K562 (cell line): ENCODE measurements at regions not wholly inside any gene's neighbourhood (a gene's known extent, or its start where the extent isn't known, plus 50 kb on each side); places are given as distances from the start of the nearest gene placed in this dataset.

Source experiments
- ATAC-seq: fragments of 200-7000 bp; cut with Tn5 transposase; 3 replicates; pipeline ENCODE4 v1.9.1; 2020; ENCODE audit warnings: moderate library complexity
- BruUV-seq: library from RNA; stranded (reverse); fragments of 400-500 nt; replicated peaks from 2 replicates; lab custom pipeline; 2021; lab: Mats Ljungman, UMichigan
- CTCF ChIA-PET: fragments of 300-600 bp; formaldehyde crosslinking; extraction: SDS; loops from one replicate; lab custom pipeline; 2021; ENCODE audit warnings: low intra/inter-chr PET ratio; lab: Yijun Ruan, JAX
- POLR2A ChIA-PET: fragments of 300-600, 350-650 bp; sonication (Branson Sonifier 250); formaldehyde crosslinking; extraction: SDS; loops from one replicate; lab custom pipeline; 2021; ENCODE audit warnings: antibody characterized with exemption, inconsistent platforms; lab: Yijun Ruan, JAX
- DNase-seq, 4 experiments: peaks; one replicate each; pipeline versions ENCODE4 v3.0.0 to v3.0.0-alpha.2; 2011 to 2018; ENCODE audit warnings: low spot score in 3 of 4, mixed read lengths in 3 of 4; ENCODE audit errors: extremely low read depth in 1 of 4
- FAIRE-seq: peaks from 2 replicates; lab custom pipeline; 2011; peaks lifted over from hg19 to GRCh38; lab: Jason Lieb, UNC
- H2AFZ ChIP-seq: 2 replicates; pipeline ENCODE4 v1.6.0; 2011; ENCODE audit warnings: low read depth, low read length, control low read depth, inconsistent platforms
- H3K27ac ChIP-seq: fragments of 200-600 bp; 3 replicates; pipeline ENCODE4 v1.8.0; 2011; ENCODE audit warnings: low read depth, mild to moderate bottlenecking, control low read depth, inconsistent platforms, low read length, moderate library complexity, mixed read lengths; ENCODE audit errors: extremely low read depth
- H3K27me3 ChIP-seq, 2 experiments: fragments of 300-600 bp in 1 of 2; 2 replicates in 1 of 2; 3 replicates in 1 of 2; pipeline versions ENCODE4 v1.6.0 to v1.8.0; 2011; ENCODE audit warnings: inconsistent platforms in 2 of 2, low read length in 2 of 2, mild to moderate bottlenecking in 1 of 2, mixed read lengths in 1 of 2, moderate library complexity in 1 of 2; ENCODE audit not compliant: control insufficient read depth in 2 of 2, insufficient read depth in 2 of 2
- H3K36me3 ChIP-seq: fragments of 300-600 bp; 3 replicates; pipeline ENCODE4 v1.8.0; 2011; ENCODE audit warnings: mild to moderate bottlenecking, low read length, inconsistent platforms; ENCODE audit not compliant: control insufficient read depth, insufficient read depth
- H3K4me1 ChIP-seq, 2 experiments: fragments of 200-600 bp in 1 of 2; replicated peaks in 1 of 2; 2 replicates in 1 of 2; 3 replicates in 1 of 2; pipeline versions ENCODE4 v1.5.1 to v1.8.0; 2011; ENCODE audit warnings: inconsistent platforms in 2 of 2, low read length in 2 of 2, mild to moderate bottlenecking in 1 of 2, mixed read lengths in 1 of 2, moderate library complexity in 1 of 2; ENCODE audit not compliant: control insufficient read depth in 2 of 2, insufficient read depth in 2 of 2
- H3K4me2 ChIP-seq: 2 replicates; pipeline ENCODE4 v1.6.1; 2011; ENCODE audit warnings: low read length, control low read depth, inconsistent platforms, mixed read lengths; ENCODE audit not compliant: insufficient read depth
- H3K4me3 ChIP-seq: fragments of 200-600 bp; sonication (generic), shearing (Covaris generic); 2 replicates; pipeline ENCODE4 v1.5.1; 2016; ENCODE audit warnings: control low read depth, inconsistent platforms
- H3K79me2 ChIP-seq: fragments of 200-600 bp; 3 replicates; pipeline ENCODE4 v1.8.0; 2011; ENCODE audit warnings: low read length, inconsistent platforms; ENCODE audit not compliant: control insufficient read depth, insufficient read depth
- H3K9ac ChIP-seq, 2 experiments: 2 replicates each; pipeline versions ENCODE4 v1.6.0 to v1.6.1; 2011; ENCODE audit warnings: low read depth in 2 of 2, low read length in 2 of 2, control low read depth in 1 of 2, inconsistent platforms in 1 of 2, mild to moderate bottlenecking in 1 of 2, mixed read lengths in 1 of 2; ENCODE audit not compliant: insufficient read depth in 1 of 2
- H3K9me1 ChIP-seq: one replicate; pipeline ENCODE4 v1.6.0; 2011; ENCODE audit warnings: inconsistent platforms, mild to moderate bottlenecking, low read length, moderate library complexity; ENCODE audit not compliant: control insufficient read depth, insufficient read depth
- H3K9me3 ChIP-seq: replicated peaks from 2 replicates; pipeline ENCODE4 v1.5.1; 2011; ENCODE audit warnings: low read depth, low read length, inconsistent platforms; ENCODE audit not compliant: control insufficient read depth, insufficient read depth
- H4K20me1 ChIP-seq: replicated peaks from 2 replicates; pipeline ENCODE4 v1.6.1; 2011; ENCODE audit warnings: low read length, inconsistent platforms, mixed read lengths; ENCODE audit not compliant: control insufficient read depth, insufficient read depth
- CHAMP1 ChIP-seq: fragments of 450-650 bp; IDR thresholded peaks from 2 replicates; pipeline ENCODE4 v1.6.1; 2016; ENCODE audit warnings: mild to moderate bottlenecking
- ZNF134 ChIP-seq: fragments of 250-450 bp; sonication (Bioruptor Pico); conservative IDR thresholded peaks from 2 replicates; pipeline ENCODE4 v1.4.0; 2020
- WGBS: fragments of 100-300 bp; shearing (Covaris generic); methylation state at CpG from one replicate; pipeline ENCODE4 v1.1.6; 2016; ENCODE audit warnings: low coverage, mixed read lengths; ENCODE audit not compliant: insufficient coverage; ENCODE audit errors: missing lambda C conversion rate; 5-methylcytosine and 5-hydroxymethylcytosine counted together
- in situ Hi-C: fragments of 300-500 bp; cut with MboI; formaldehyde crosslinking; loops from 4 replicates; pipeline ENCODE4 v1.15.0; 2018; ENCODE audit warnings: inconsistent platforms, mixed read lengths
- intact Hi-C: fragments of 100-400 bp; cut with micrococcal nuclease; formaldehyde crosslinking; loops from 2 replicates; pipeline ENCODE4 v1.14.2; 2022

GRCh38 chr2:235141411-235142128, 189.8 kb downstream of the SH3BP4 start:
- Histone ChIP-seq H3K9me1 (no peaks in the 10 kb centered on the region), H3K27me3 (peaks cover 0 to 30% of the 10 kb centered on the region in 2 experiments; a peak in 2 of 5 replicates)

More at GRCh38 chr2:235141411-235142128, 189.8 kb downstream of the SH3BP4 start:
- H3K79me2 ChIP-seq = no peaks in the 10 kb centered on the region
- 2% methylated on average over 12 of the region's 12 CpGs for WGBS
- H3K9me3 ChIP-seq = no peaks in the 10 kb centered on the region
- no peak overlapping the region for H2AFZ ChIP-seq
- CTCF ChIA-PET = no interaction called here
- DNase-seq = no peak
- no TSS peak for BruUV-seq
- H3K4me3 ChIP-seq = no peak overlapping the region
- H3K27ac ChIP-seq = no peak overlapping the region
- POLR2A ChIA-PET = no interaction called here
- no peaks in the 10 kb centered on the region for H3K36me3 ChIP-seq
- no peak overlapping the region for H3K9ac ChIP-seq
- FAIRE-seq = no peak
- intact Hi-C loops = no loop called here
- TF ChIP-seq ZNF134 (peak; percentile 86), CHAMP1 (no peak)
- no peaks in the 10 kb centered on the region for H4K20me1 ChIP-seq
- H3K4me1 ChIP-seq = no peaks in the 10 kb centered on the region
- no peak for ATAC-seq
- in situ Hi-C loops = no loop called here
- H3K4me2 ChIP-seq = no peak overlapping the region
